GM12865 (cell line): ENCODE measurements at regions not wholly inside any gene's neighbourhood (a gene's known extent, or its start where the extent isn't known, plus 50 kb on each side); places are given as distances from the start of the nearest gene placed in this dataset.

ENCODE experiments used
- DNase-seq: peaks from one replicate; pipeline ENCODE4 v3.0.0; 2010; ENCODE audit warnings: low read depth
- H3K4me3 ChIP-seq: 2 replicates; pipeline ENCODE4 v1.5.1; 2011; ENCODE audit warnings: mild to moderate bottlenecking, low read depth, low read length, control low read depth
- TF ChIP-seq, protein P1 (sequence below): IDR thresholded peaks from 2 replicates; pipeline ENCODE4 v1.5.1; 2011; ENCODE audit warnings: low read length, control low read depth, low read depth, inconsistent platforms; ENCODE audit not compliant: insufficient read depth; ENCODE audit errors: missing control alignments

DNA sequence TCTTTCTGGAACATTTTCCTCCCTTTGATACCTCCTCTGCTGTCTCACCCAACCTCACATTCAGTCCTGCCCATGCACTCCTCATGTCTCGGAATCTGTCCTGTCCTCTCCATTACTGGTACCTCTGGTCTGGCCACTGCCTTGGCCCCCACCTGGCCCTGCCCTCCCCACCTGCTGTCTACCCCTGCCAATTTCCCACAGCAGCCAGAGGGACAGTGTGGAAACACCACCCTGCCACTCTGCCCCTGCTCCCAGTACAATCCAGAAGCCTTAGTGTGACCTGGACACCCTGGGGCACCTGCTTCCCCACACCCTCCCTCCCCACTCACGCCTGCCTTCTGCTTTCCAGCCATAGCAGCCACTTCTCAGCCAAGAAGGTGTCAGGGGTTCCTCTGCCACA is 534.4 kb downstream of the MATN1 start:
- TF ChIP-seq, protein P1, sequence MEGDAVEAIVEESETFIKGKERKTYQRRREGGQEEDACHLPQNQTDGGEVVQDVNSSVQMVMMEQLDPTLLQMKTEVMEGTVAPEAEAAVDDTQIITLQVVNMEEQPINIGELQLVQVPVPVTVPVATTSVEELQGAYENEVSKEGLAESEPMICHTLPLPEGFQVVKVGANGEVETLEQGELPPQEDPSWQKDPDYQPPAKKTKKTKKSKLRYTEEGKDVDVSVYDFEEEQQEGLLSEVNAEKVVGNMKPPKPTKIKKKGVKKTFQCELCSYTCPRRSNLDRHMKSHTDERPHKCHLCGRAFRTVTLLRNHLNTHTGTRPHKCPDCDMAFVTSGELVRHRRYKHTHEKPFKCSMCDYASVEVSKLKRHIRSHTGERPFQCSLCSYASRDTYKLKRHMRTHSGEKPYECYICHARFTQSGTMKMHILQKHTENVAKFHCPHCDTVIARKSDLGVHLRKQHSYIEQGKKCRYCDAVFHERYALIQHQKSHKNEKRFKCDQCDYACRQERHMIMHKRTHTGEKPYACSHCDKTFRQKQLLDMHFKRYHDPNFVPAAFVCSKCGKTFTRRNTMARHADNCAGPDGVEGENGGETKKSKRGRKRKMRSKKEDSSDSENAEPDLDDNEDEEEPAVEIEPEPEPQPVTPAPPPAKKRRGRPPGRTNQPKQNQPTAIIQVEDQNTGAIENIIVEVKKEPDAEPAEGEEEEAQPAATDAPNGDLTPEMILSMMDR: no peak
- no peak overlapping the region for H3K4me3 ChIP-seq
- no peak for DNase-seq

DNA sequence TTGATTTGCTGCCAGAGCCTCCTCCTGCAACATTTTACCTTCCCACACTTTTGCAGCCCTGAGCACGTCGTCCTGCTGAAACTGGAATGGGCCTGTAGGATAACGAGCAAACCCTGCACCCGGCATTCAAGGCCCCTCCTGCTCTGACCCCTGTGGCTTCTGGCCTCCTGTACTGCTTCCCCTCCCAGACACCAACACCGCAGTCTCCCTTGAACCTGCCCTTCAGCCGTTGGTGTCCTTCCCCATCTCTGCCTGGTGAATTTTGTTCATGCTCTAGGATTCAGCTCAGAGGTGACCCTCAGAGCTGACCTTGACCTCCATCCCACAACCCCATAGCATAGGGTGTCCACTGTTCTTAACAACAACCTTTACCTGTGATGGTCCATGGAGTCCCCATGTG is 535.1 kb downstream of the MATN1 start:
- no peak overlapping the region for H3K4me3 ChIP-seq
- TF ChIP-seq, protein P1: no peak
- no peak for DNase-seq

DNA sequence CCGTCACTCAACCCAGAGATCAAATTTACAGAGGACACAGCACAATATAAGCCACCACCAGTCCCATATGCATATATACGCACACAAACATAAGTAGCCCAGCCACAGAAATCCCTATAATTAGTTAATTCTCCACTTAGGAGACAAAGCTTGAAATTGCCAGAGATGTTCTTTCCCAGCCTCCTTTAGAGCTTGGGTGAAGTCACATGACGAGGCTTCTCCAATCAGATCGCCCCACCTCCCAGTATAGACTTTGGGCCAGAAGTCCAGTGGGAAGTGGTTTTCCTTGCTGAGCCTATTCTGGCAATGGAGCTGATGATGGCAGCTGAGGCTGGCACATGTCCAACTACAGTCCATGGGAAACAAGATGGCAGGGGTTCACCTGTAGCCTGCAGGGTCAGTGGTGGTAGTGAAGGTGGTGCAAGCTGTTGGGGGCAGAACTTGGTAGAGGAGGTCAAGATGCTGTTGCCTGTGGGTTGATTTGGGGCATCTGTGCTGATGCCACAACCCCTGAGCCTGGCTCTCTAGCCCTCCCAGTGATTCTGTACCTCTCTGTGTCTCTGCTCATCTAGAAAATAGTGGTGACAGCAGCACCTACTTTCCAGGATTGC is 535.9 kb downstream of the MATN1 start:
- TF ChIP-seq, protein P1: no peak
- DNase-seq: no peak
- H3K4me3 ChIP-seq: no peak overlapping the region

DNA sequence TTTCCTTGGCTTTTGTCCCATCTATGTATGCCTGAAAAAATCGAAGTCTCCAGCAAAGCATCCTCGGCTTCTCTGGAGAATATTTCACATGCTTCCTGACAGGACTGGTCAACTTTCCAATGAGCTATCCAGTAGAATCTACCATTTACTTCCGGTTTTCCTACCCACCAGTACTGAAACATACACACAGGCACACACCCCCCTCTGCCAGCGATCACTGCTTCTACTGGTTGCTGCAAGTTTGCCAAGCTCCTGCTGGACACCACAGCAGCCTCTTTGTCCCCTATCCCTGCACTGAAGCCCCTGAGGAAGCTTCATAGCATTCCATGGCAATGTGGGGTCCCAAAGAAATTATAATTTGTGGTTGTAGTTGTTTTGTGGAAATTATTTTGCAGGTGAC is 536.8 kb downstream of the MATN1 start:
- TF ChIP-seq, protein P1: no peak
- no peak for DNase-seq
- H3K4me3 ChIP-seq: no peak overlapping the region

DNA sequence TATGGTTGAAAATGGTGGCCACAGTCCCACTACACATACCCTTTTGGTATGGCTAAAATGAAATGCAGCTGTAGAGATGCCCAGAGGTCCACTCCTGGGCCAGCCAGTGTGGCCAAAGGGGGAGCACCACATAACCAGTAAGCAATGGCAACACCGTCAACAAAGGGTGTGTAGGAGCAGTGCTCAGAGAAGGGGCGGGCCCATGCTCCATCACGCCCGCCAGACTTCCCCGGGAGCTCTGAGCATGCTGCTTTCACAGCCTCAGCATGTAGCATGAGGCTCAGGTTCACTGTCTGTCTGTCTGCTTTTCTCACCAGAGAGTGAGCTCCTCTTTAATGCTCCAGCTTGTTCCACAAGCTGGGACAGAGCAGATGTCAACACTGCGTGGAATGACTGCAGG is 537.6 kb downstream of the MATN1 start:
- no peak overlapping the region for H3K4me3 ChIP-seq
- no peak for DNase-seq
- TF ChIP-seq, protein P1: no peak

DNA sequence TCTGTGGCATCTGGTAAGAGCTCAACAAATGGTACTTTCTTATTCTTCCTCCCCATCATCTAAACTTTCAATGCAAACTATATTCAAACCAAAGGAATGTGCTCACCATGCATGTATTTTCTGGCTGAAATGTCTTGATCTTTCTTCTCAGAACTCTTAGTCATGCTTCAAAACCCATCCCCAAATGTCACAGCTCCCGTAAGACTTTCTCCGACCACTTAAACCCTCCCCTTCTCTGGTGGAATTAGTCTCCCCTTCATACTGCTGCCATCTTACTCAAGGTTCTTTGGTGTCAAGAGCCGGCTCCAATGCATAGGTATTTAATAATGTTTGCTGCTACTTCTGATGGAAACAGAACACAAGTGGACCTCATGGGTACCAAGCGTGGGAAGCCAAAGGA is 538.1 kb downstream of the MATN1 start:
- DNase-seq: no peak
- TF ChIP-seq, protein P1: no peak
- H3K4me3 ChIP-seq: no peak overlapping the region
